Retina (tissue), 1 donor: ENCODE measurements at regions not wholly inside any gene's neighbourhood (a gene's known extent, or its start where the extent isn't known, plus 50 kb on each side); places are given as distances from the start of the nearest gene placed in this dataset.
"Not testable (repeated sequence)": the region's sequence is repeated elsewhere in the genome, so short reads cannot be mapped to it uniquely, and the experiment has no call there.

Experiments
- DNase-seq: peaks from one replicate; pipeline ENCODE4 v3.0.0-alpha.2; 2016

GRCh38 chr14:55848964-55849363, 269.0 kb downstream of the KTN1 start:
- DNase-seq: no peak

- no peak for DNase-seq
These were observed 268.4 kb upstream of the PELI2 start for GRCh38 chr14:55849833-55850232.

GRCh38 chr14:55850825-55851241, 267.4 kb upstream of the PELI2 start:
- no peak for DNase-seq

GRCh38 chr14:55851301-55851700, 266.9 kb upstream of the PELI2 start:
- DNase-seq: no peak

- DNase-seq: no peak
These were observed 266.2 kb upstream of the PELI2 start for GRCh38 chr14:55851961-55852360.

- DNase-seq: no peak
These were observed 262.5 kb upstream of the PELI2 start for GRCh38 chr14:55855751-55856150.

GRCh38 chr14:55858604-55859003, 259.6 kb upstream of the PELI2 start:
- DNase-seq: no peak

- not testable (repeated sequence) for DNase-seq
These were observed 256.6 kb upstream of the PELI2 start for GRCh38 chr14:55861561-55861960.

- no peak for DNase-seq
These were observed 253.1 kb upstream of the PELI2 start for GRCh38 chr14:55864890-55865655.

- no peak for DNase-seq
These were observed 250.9 kb upstream of the PELI2 start for GRCh38 chr14:55867311-55867710.

GRCh38 chr14:55867719-55868118, 250.5 kb upstream of the PELI2 start:
- DNase-seq: no peak

GRCh38 chr14:55869397-55870049, 248.7 kb upstream of the PELI2 start:
- no peak for DNase-seq

- DNase-seq: no peak
These were observed 245.0 kb upstream of the PELI2 start for GRCh38 chr14:55873169-55873568.

GRCh38 chr14:55874785-55875184, 243.4 kb upstream of the PELI2 start:
- DNase-seq: peak; percentile 14

- DNase-seq: no peak
These were observed 240.3 kb upstream of the PELI2 start for GRCh38 chr14:55877942-55878341.

- DNase-seq: no peak
These were observed 236.5 kb upstream of the PELI2 start for GRCh38 chr14:55881577-55882241.

- no peak for DNase-seq
These were observed 233.4 kb upstream of the PELI2 start for GRCh38 chr14:55884819-55885218.

GRCh38 chr14:55889124-55889523, 229.1 kb upstream of the PELI2 start:
- no peak for DNase-seq

GRCh38 chr14:55891692-55892091, 226.5 kb upstream of the PELI2 start:
- no peak for DNase-seq

- DNase-seq: no peak
These were observed 225.3 kb upstream of the PELI2 start for GRCh38 chr14:55892906-55893305.

GRCh38 chr14:55893705-55894104, 224.5 kb upstream of the PELI2 start:
- DNase-seq: no peak

- DNase-seq: no peak
These were observed 221.2 kb upstream of the PELI2 start for GRCh38 chr14:55897031-55897430.

- no peak for DNase-seq
These were observed 219.3 kb upstream of the PELI2 start for GRCh38 chr14:55898938-55899337.

GRCh38 chr14:55899531-55899930, 218.7 kb upstream of the PELI2 start:
- no peak for DNase-seq
